HG03469 (cell line): ENCODE measurements at regions not wholly inside any gene's neighbourhood (a gene's known extent, or its start where the extent isn't known, plus 50 kb on each side); places are given as distances from the start of the nearest gene placed in this dataset.
"Not testable (repeated sequence)": the region's sequence is repeated elsewhere in the genome, so short reads cannot be mapped to it uniquely, and the experiment has no call there.

Experiments
- ATAC-seq: cut with Tn5 transposase; IDR thresholded peaks from one replicate; pipeline ENCODE4 v1.9.1; 2021; ENCODE audit warnings: mild to moderate bottlenecking, moderate library complexity, moderate number of reproducible peaks; ENCODE audit not compliant: unreplicated experiment

DNA sequence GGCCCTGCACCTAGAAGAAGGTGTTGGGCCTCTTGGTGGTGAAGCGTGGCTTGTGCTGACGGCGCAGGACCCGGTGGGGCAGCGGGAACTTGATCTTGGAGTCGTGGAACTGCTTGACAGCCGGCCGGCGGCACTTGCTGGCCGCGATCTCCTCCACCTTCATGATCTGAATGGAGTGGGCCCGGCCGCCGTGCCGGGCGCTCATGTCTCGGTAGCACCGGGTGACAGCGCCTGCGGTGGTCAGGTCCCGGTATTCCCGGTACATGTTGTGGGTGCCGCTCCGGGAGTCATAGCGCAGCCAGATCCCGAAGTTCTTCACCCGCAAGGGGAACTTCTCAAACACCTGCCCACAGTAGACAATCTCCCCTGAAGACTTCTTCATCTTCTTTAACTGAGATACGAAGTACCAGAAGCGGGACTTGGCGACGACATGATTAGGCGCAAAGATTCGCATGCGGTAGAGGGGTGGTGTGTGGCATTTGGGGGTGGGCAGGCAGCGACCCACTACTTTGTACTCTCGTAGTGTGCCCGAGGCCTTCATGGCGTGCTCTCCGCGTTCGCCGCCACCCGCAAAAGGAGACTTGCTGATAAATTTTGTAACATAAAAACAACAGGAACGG is 92.1 kb upstream of the MSH6 start:
- not testable (repeated sequence) for ATAC-seq

DNA sequence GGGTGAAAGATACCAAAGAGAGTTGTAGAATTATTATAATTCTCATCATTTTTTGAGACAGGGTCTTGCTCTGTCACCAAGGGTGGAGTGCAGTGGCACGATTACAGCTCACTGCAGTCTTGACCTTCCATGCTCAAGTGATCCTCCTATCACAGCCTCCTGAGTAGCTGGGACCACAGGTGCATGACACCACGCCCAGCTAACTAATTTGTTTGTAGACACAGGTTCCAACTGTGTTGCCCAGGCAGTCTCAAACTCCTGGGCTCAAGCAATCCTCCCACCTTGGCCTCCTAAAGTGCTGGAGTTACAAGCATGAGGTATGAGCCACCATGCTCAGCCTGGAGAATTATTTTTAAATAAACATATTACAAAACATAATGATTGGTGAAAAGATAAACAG is 92.8 kb upstream of the MSH6 start:
- no peak for ATAC-seq

- ATAC-seq: not testable (repeated sequence)
These were observed 93.8 kb upstream of the MSH6 start for GRCh38 chr2:47689118-47689517.

DNA sequence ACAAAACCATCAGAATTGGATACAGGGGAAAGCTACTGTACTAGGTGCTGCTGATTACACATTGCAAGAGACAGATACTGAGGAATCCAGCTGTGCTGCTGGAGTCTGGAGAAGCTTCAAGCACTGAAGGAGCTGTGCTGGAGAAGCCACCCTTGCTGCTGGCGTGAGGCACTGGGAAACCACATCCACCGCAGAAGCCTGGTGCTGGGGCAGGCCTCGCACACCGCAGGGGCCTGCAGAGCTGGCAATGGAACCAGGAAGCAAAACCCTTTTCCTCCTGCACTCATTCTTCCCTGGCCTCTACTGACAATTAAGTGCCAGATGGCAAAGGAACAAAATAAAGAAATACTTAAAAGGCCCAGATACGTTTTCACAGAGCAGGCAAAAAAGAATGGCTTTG is 94.4 kb upstream of the MSH6 start:
- ATAC-seq: no peak

GRCh38 chr2:47687856-47688255 is 95.1 kb upstream of the MSH6 start:
- no peak for ATAC-seq

- no peak for ATAC-seq
These were observed 96.9 kb upstream of the MSH6 start for GRCh38 chr2:47686018-47686417.

DNA sequence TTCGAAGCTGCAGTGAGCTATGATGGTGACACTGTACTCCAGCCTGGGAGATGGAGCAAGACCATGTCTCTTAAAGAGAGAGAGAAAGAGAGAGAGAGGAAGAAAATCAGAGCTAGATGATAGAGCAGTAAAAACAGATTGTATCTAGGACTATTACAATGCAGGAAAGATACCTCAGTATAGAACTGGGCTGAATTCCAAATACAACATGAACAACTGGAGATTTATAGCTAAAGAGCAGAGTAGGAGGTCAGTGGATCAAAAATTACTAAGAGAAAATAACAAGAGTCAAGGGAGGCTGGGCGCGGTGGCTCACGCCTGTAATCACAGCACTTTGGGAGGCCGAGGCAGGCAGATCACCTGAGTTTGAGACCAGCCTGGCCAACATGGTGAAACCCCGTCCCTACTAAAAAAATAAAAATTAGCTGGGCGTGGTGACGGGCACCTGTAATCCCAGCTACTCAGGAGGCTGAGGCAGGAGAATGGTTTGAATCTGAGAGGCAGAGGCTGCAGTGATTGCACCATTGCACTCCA is 100.7 kb upstream of the MSH6 start:
- no peak for ATAC-seq

DNA sequence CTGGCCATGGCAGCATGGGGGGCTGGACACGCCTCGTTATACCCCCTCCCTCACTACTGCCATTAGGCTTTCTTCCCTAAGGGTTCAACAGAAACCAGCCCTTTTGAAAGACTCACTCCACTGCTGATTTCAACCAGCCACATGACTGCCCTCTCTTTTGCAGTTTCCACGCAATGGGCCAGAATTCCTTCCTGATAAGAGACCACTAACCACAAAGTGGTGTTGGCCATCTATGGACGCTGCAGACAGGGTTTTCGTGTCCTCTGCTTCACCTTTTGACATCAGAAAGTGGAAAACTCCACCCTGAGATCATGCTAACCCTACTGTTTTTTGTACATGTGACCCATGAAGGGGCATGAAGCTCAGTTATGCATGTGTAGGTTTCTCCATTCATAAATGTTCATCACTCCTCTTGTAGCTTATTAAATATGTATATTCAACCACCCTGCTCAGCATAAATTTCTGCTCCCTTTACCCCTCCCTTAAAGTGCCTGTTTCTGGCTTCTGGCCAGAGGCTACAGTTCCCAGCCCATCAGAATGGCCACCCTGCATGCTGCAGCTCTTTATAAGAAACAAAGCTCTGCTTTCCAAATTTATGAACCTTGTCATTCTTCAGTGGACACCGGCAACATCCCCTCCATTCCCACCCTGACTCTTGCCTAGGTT is 105.6 kb upstream of the KCNK12 start:
- ATAC-seq: no peak

DNA sequence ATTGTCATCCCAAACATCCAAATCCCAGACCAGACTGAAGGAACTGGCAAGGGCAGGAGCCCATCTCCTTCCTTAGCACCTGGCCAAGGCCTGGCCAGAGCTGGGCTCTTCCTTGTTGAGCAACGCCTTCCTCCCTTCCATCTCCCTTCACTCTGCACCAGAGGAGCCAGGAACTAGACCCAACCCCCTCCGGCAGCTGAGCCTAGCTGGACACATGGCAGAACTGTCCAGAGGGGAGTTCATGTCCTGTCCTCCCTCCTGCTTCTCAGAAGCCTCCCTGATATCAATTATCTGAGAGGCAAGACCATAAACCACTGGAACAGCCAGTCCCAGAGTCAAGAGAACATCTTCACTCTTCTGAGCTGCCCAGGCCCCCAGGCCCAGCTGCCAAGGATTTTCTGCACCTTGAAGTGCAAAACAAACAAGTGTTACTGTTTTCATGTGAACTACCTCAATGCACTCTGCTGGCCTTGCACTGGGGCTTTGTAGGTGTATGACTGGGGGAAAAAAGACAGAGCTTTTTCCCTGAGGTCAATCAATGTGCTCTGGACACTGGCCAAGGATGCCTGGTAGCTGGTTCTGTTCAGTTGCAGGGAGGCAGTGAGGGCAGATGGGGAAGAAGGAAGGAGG is 104.5 kb upstream of the KCNK12 start:
- ATAC-seq: no peak

DNA sequence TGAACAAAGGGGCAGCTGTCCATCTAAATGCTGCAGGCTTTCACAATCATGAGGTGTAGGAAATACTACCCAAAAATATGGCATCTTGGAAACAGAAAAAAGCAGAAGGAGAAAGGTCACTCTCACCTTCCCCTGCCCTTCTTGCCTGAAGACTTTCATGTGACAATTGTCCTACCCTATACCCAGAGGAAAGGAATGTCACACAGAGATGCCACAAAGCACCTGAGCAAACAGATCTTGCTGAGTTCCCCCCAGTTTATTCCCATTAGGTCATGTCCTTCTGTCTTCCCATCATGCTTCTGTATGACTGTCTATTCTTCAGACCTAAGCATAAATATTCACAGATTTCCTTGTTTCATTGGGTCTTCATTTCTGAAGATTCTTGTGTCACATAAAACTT is 95.5 kb upstream of the KCNK12 start:
- ATAC-seq: no peak

DNA sequence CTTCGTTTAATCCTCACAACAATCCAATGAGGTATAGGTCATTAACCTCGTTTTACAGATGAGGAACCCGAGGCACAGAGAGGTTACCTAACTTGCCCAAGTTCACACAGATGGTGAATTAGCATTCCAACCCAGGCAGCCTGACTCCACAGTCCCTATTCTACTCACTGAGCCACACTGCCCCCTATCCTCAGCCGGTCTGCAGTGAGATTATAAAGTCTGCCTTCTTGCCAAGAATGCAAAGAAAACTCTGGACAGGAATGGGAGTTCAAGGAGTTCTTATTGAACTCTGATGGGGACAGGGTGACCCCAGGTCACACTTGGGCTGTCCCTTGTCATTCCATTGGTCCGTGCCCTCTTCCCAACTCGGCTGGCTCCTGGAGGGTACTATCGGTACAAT is 94.0 kb upstream of the KCNK12 start:
- ATAC-seq: no peak

- ATAC-seq: no peak
These were observed 91.8 kb upstream of the KCNK12 start for GRCh38 chr2:47662552-47662951.

- no peak for ATAC-seq
These were observed 90.5 kb upstream of the KCNK12 start for GRCh38 chr2:47661310-47661709.

- ATAC-seq: no peak
These were observed 89.4 kb upstream of the KCNK12 start for GRCh38 chr2:47660168-47660567.

GRCh38 chr2:47658646-47659320 is 88.0 kb upstream of the KCNK12 start:
- ATAC-seq: no peak

DNA sequence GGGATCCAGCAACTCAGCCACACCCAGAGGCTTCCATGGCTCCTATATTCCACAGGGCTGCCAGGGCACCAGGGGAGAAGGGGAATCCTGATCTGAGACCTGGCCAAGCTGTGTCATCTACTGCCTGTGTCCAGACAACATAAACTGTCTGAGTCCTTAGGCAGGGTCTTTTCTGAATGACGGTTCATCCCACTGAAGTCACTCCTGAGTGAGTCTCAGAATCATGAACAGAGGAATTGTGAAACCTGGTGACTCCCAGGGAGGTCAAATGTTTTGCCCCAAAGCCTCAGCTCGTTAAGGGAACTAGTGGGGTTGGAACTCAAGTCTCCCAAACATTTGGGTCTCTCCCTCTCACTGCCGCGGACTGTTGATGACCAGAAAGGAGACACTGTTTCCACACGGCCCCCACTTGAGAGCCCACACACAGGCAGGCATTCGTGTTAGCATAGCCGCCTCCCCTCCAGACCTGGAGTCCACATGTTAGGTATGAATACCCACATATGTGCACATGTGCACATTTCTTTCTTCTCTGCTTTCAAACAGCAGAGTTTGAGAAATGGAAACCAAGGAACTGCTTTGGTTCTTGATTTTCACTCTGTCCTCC is 87.2 kb upstream of the KCNK12 start:
- ATAC-seq: no peak

DNA sequence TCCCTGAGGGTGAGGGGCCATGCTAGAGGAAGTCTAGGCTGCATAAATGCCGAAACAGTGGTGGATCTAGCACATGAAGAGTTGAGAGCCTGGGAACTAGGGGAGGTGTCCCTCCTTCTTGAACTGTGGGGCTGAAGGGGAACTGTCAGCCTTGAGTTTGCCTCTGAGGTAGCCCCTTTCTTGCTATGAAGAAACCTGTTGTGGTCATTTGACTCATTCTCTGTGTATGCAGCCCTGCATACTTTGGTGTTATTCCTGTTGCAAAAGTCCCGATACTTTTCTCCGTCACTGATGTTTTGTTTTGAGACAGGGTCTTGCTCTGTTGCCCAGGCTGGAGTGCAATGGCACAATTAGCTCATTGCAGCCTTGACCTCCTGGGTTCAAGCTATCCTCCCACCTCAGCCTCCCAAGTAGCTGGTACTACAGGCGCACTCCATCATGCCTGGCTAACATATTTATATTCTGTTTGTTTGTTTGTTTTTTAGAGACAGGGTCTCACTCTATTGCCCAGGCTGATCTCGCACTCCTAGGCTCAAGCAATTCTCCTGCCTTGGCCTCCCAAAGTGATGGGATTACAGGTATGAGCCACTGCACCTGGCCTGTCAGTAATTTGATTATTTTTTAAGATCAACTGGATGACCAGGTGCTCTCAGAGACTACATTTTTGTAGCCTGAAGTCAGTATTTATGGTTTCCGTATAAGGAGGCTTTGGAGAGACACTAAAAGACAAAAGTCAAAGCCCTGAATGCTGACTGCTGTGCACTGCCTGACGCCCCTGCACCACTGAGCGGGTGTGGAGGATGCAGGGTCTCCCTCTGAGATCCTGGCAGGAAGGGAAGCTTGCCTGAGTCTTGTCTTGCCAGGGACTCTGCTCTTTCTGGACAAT is 86.2 kb upstream of the KCNK12 start:
- ATAC-seq: no peak

- ATAC-seq: no peak
These were observed 84.7 kb upstream of the KCNK12 start for GRCh38 chr2:47655563-47655880.

- peak; percentile 61 for ATAC-seq
These were observed 84.2 kb upstream of the KCNK12 start for GRCh38 chr2:47654790-47655562.
